ENCODE measurements at regions not wholly inside any gene's neighbourhood (a gene's known extent, or its start where the extent isn't known, plus 50 kb on each side); places are given as distances from the start of the nearest gene placed in this dataset.

- Histone ChIP-seq H3K27ac (ENCODE audit: low read length in 2 of 2) (no peak overlapping the region), H3K4me2 (replicated peaks; ENCODE audit: low read depth, low read length, poor library complexity, severe bottlenecking) (no peak overlapping the region)
- POLR2A ChIA-PET = no interaction called here
Measured at GRCh38 chr10:44591911-44592310, 207.0 kb upstream of the CXCL12 start.

DNA sequence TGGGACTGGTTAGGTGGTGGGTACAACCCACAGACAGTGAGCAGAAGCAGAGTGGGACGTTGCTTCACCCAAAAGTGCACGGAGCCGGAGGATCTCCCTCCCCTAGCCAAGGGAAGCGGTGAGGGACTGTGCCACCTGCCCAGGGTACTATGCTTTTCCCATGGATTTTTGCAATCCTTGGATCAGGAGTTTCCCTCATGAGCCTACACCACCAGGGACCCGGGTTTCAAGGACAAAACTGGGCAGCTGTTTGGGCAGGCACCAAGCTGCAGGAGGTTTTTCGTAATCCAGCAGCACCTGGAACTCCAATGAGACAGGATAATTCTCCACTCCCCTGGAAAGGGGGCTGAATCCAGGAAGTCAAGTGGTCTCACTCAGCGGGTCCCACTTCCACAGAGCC is 209.1 kb upstream of the CXCL12 start:
- Histone ChIP-seq H3K4me1 (ENCODE audit: control insufficient read depth in 2 of 2, insufficient read depth in 2 of 2, low read length in 2 of 2) (no peaks in the 10 kb centered on the region), H3K36me3 (replicated peaks in 1 of 2; ENCODE audit: control extremely low read depth in 1 of 2, control insufficient read depth in 1 of 2, extremely low read depth in 1 of 2, insufficient read depth in 2 of 2, low read length in 1 of 2) (no peaks in the 10 kb centered on the region), H2AFZ (ENCODE audit: insufficient read depth, low read depth, low read length, poor library complexity, severe bottlenecking) (no peak overlapping the region), H3K79me2 (ENCODE audit: control insufficient read depth, insufficient read depth, low read length) (no peaks in the 10 kb centered on the region), H3K27ac (ENCODE audit: low read length in 2 of 2) (no peak overlapping the region), H3K4me2 (replicated peaks; ENCODE audit: low read depth, low read length, poor library complexity, severe bottlenecking) (no peak overlapping the region), H3K9me3 (ENCODE audit: control extremely low read depth in 1 of 3, control insufficient read depth in 2 of 3, insufficient read depth in 1 of 3, low read length in 2 of 3) (peaks cover 0 to 6% (median 0%) of the 10 kb centered on the region in 3 donors), H3K27me3 (replicated peaks in 1 of 4; ENCODE audit: control extremely low read depth in 1 of 4, control insufficient read depth in 3 of 4, insufficient read depth in 4 of 4, low read length in 3 of 4) (no peaks in the 10 kb centered on the region), H4K20me1 (ENCODE audit: control insufficient read depth, insufficient read depth, low read length, poor library complexity, severe bottlenecking) (no peaks in the 10 kb centered on the region), H3K4me3 (ENCODE audit: control extremely low read depth in 1 of 5, extremely low read depth in 1 of 5, insufficient read depth in 1 of 5, low read depth in 2 of 5, low read length in 4 of 5) (no peak overlapping the region), H3K9ac (ENCODE audit: low read length) (no peak overlapping the region)
- no peak overlapping the region for H3K27ac Mint-ChIP-seq
- POLR2A ChIA-PET = no interaction called here
- peaks cover 6% of the 10 kb centered on the region for H3K27me3 Mint-ChIP-seq
- no peak for ATAC-seq (ENCODE audit: low read depth)
- no peak for TF ChIP-seq EZH2 (IDR thresholded peaks at IDR 0.05; ENCODE audit: borderline replicate concordance, insufficient read depth, low read depth, low read length, poor library complexity, severe bottlenecking)
- TF ChIP-seq, protein P1, sequence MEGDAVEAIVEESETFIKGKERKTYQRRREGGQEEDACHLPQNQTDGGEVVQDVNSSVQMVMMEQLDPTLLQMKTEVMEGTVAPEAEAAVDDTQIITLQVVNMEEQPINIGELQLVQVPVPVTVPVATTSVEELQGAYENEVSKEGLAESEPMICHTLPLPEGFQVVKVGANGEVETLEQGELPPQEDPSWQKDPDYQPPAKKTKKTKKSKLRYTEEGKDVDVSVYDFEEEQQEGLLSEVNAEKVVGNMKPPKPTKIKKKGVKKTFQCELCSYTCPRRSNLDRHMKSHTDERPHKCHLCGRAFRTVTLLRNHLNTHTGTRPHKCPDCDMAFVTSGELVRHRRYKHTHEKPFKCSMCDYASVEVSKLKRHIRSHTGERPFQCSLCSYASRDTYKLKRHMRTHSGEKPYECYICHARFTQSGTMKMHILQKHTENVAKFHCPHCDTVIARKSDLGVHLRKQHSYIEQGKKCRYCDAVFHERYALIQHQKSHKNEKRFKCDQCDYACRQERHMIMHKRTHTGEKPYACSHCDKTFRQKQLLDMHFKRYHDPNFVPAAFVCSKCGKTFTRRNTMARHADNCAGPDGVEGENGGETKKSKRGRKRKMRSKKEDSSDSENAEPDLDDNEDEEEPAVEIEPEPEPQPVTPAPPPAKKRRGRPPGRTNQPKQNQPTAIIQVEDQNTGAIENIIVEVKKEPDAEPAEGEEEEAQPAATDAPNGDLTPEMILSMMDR (IDR thresholded peaks at IDR 0.05) = no peak
- no peak for DNase-seq
- H3K9me3 Mint-ChIP-seq (ENCODE audit: insufficient read depth) = no peaks in the 10 kb centered on the region
- WGBS (ENCODE audit: insufficient coverage) = 68% methylated on average over 5 of the region's 7 CpGs
- no peak overlapping the region for H3K4me3 Mint-ChIP-seq
- H3K4me1 Mint-ChIP-seq = no peaks in the 10 kb centered on the region
- intact Hi-C loops (cut with micrococcal nuclease) = no loop called here
- CTCF ChIA-PET = no interaction called here

More at GRCh38 chr10:44591911-44592310, 207.0 kb upstream of the CXCL12 start:
- H3K27me3 ChIP-seq (replicated peaks in 1 of 4; ENCODE audit: control extremely low read depth in 1 of 4, control insufficient read depth in 3 of 4, insufficient read depth in 4 of 4, low read length in 3 of 4) = no peaks in the 10 kb centered on the region
- no peaks in the 10 kb centered on the region for H4K20me1 ChIP-seq (ENCODE audit: control insufficient read depth, insufficient read depth, low read length, poor library complexity, severe bottlenecking)
- H3K4me3 Mint-ChIP-seq = no peak overlapping the region
- WGBS (ENCODE audit: insufficient coverage) = no CpG with 5 or more reads among the region's 1 CpG
- intact Hi-C loops (cut with micrococcal nuclease) = no loop called here
- no peak overlapping the region for H2AFZ ChIP-seq (ENCODE audit: insufficient read depth, low read depth, low read length, poor library complexity, severe bottlenecking)
- no peaks in the 10 kb centered on the region for H3K36me3 ChIP-seq (replicated peaks in 1 of 2; ENCODE audit: control extremely low read depth in 1 of 2, control insufficient read depth in 1 of 2, extremely low read depth in 1 of 2, insufficient read depth in 2 of 2, low read length in 1 of 2)
- no peak for TF ChIP-seq EZH2 (IDR thresholded peaks at IDR 0.05; ENCODE audit: borderline replicate concordance, insufficient read depth, low read depth, low read length, poor library complexity, severe bottlenecking)
- TF ChIP-seq, protein P1 (IDR thresholded peaks at IDR 0.05) = no peak
- H3K4me3 ChIP-seq (ENCODE audit: control extremely low read depth in 1 of 5, extremely low read depth in 1 of 5, insufficient read depth in 1 of 5, low read depth in 2 of 5, low read length in 4 of 5) = no peak overlapping the region
- H3K9me3 Mint-ChIP-seq (ENCODE audit: insufficient read depth) = no peaks in the 10 kb centered on the region
- H3K4me1 ChIP-seq (ENCODE audit: control insufficient read depth in 2 of 2, insufficient read depth in 2 of 2, low read length in 2 of 2) = no peaks in the 10 kb centered on the region
- peaks cover 0 to 6% (median 0%) of the 10 kb centered on the region in 3 donors for H3K9me3 ChIP-seq (ENCODE audit: control extremely low read depth in 1 of 3, control insufficient read depth in 2 of 3, insufficient read depth in 1 of 3, low read length in 2 of 3)
- H3K9ac ChIP-seq (ENCODE audit: low read length) = no peak overlapping the region
- DNase-seq = no peak
- H3K79me2 ChIP-seq (ENCODE audit: control insufficient read depth, insufficient read depth, low read length) = no peaks in the 10 kb centered on the region
- H3K27me3 Mint-ChIP-seq = peaks cover 6% of the 10 kb centered on the region
- no peak for ATAC-seq (ENCODE audit: low read depth)
- H3K27ac Mint-ChIP-seq = no peak overlapping the region
- CTCF ChIA-PET = no interaction called here
- H3K4me1 Mint-ChIP-seq = no peaks in the 10 kb centered on the region

Data from B cell (primary cell).